ENCODE measurements at regions not wholly inside any gene's neighbourhood (a gene's known extent, or its start where the extent isn't known, plus 50 kb on each side); places are given as distances from the start of the nearest gene placed in this dataset.

DNA sequence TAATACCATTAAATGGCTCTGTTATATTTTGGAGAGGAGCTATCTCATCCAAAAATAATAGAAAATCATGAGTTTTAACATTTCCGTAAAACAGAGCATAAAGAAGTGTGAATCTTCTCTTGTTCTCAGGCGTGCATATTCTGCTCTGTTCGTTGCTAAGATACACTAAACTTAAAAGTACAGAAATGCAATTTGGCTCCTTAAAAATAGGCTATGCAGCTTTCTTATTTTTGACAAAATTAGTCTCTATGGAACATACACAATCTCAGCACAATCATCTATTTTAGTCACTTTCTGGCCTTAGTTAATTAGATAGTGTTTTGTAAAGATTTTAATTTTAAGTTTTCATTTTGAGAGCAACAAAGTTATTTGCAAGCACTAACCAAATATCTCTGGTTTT, 79.0 kb upstream of the USP25 start:
- H3K9me3 Mint-ChIP-seq = no peaks in the 10 kb centered on the region
- no peaks in the 10 kb centered on the region for H3K36me3 Mint-ChIP-seq (ENCODE audit: low read depth)
- no peaks in the 10 kb centered on the region for H3K27me3 Mint-ChIP-seq (ENCODE audit: insufficient read depth, low read depth, poor library complexity)
- TF ChIP-seq POLR2AphosphoS5 (IDR thresholded peaks at IDR 0.05; ENCODE audit: low read depth) = no peak
- TF ChIP-seq ZNF114 (CRISPR knock-in tag; IDR thresholded peaks at IDR 0.05) = no peak
- TF ChIP-seq REST (IDR thresholded peaks at IDR 0.05; ENCODE audit: unreplicated experiment) = no peak
- TF ChIP-seq ETS1 (IDR thresholded peaks at IDR 0.05) = no peak
- TF ChIP-seq ZNF331 (CRISPR knock-in tag; IDR thresholded peaks at IDR 0.05; ENCODE audit: low read depth) = no peak
- no peak for TF ChIP-seq EZH2 (IDR thresholded peaks at IDR 0.05; ENCODE audit: low read depth, unreplicated experiment)
- TF ChIP-seq, protein P1, sequence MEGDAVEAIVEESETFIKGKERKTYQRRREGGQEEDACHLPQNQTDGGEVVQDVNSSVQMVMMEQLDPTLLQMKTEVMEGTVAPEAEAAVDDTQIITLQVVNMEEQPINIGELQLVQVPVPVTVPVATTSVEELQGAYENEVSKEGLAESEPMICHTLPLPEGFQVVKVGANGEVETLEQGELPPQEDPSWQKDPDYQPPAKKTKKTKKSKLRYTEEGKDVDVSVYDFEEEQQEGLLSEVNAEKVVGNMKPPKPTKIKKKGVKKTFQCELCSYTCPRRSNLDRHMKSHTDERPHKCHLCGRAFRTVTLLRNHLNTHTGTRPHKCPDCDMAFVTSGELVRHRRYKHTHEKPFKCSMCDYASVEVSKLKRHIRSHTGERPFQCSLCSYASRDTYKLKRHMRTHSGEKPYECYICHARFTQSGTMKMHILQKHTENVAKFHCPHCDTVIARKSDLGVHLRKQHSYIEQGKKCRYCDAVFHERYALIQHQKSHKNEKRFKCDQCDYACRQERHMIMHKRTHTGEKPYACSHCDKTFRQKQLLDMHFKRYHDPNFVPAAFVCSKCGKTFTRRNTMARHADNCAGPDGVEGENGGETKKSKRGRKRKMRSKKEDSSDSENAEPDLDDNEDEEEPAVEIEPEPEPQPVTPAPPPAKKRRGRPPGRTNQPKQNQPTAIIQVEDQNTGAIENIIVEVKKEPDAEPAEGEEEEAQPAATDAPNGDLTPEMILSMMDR (conservative IDR thresholded peaks at IDR 0.05; ENCODE audit: low read depth in 2 of 2) = no peak
- TF ChIP-seq JUNB (IDR thresholded peaks at IDR 0.05; ENCODE audit: unreplicated experiment) = no peak
- no peak for TF ChIP-seq ZNF462 (CRISPR knock-in tag; IDR thresholded peaks at IDR 0.05)
- TF ChIP-seq STAT1 (IDR thresholded peaks at IDR 0.05; ENCODE audit: unreplicated experiment) = no peak
- Histone ChIP-seq H3K4me2 (no peak overlapping the region), H3K4me3 (no peak overlapping the region), H4K20me1 (replicated peaks; ENCODE audit: insufficient read depth) (no peaks in the 10 kb centered on the region), H3K4me1 (ENCODE audit: insufficient read depth) (no peaks in the 10 kb centered on the region), H3K36me3 (ENCODE audit: insufficient read depth) (no peaks in the 10 kb centered on the region), H3K27ac (ENCODE audit: low read depth) (no peak overlapping the region), H3K27me3 (ENCODE audit: insufficient read depth) (no peaks in the 10 kb centered on the region), H3K79me2 (replicated peaks; ENCODE audit: insufficient read depth) (no peaks in the 10 kb centered on the region), H3K9me2 (ENCODE audit: insufficient read depth) (no peaks in the 10 kb centered on the region), H3F3A (replicated peaks; ENCODE audit: low read depth) (no peaks in the 10 kb centered on the region), H2AFZ (no peak overlapping the region)
- H3K4me1 Mint-ChIP-seq = no peaks in the 10 kb centered on the region
- H3K27ac Mint-ChIP-seq = no peak overlapping the region
- H3K4me3 Mint-ChIP-seq = no peak overlapping the region
- DNase-seq (ENCODE audit: low spot score) (no peak), ATAC-seq (no peak)

All from GM23338 (cell line).